ENCODE measurements at regions not wholly inside any gene's neighbourhood (a gene's known extent, or its start where the extent isn't known, plus 50 kb on each side); places are given as distances from the start of the nearest gene placed in this dataset.
A peak's percentile ranks its signal among the peaks of the same experiment; 100 is the strongest.

DNA sequence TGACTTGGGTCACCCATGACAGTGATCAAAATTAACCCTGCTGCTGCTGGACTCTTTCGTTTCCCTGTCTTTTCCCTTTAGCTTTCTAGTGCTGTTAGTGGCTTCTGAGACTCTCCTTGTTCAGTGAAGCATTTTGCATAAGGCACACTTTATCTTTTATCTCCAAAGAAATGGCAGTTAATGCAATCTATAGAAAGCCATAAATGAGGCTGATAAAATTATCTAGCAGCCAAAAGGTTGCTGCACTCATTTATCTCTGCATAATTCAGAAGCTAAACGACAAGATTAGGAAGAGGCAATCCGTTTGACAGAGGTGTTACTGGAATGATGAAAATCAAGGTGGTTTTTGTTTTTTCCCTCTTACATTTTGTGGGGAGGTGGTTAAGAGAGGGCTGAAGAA is 1109.5 kb upstream of the EEF2KMT start:
- no peak overlapping the region for H3K4me3 ChIP-seq (replicated peaks in 1 of 2; ENCODE audit: low read depth in 2 of 2, low read length in 2 of 2)
- TF ChIP-seq, protein P1, sequence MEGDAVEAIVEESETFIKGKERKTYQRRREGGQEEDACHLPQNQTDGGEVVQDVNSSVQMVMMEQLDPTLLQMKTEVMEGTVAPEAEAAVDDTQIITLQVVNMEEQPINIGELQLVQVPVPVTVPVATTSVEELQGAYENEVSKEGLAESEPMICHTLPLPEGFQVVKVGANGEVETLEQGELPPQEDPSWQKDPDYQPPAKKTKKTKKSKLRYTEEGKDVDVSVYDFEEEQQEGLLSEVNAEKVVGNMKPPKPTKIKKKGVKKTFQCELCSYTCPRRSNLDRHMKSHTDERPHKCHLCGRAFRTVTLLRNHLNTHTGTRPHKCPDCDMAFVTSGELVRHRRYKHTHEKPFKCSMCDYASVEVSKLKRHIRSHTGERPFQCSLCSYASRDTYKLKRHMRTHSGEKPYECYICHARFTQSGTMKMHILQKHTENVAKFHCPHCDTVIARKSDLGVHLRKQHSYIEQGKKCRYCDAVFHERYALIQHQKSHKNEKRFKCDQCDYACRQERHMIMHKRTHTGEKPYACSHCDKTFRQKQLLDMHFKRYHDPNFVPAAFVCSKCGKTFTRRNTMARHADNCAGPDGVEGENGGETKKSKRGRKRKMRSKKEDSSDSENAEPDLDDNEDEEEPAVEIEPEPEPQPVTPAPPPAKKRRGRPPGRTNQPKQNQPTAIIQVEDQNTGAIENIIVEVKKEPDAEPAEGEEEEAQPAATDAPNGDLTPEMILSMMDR (IDR thresholded peaks at IDR 0.05; ENCODE audit: low read depth, low read length), result no peak
- no peak for DNase-seq (ENCODE audit: low read depth in 2 of 2)

DNA sequence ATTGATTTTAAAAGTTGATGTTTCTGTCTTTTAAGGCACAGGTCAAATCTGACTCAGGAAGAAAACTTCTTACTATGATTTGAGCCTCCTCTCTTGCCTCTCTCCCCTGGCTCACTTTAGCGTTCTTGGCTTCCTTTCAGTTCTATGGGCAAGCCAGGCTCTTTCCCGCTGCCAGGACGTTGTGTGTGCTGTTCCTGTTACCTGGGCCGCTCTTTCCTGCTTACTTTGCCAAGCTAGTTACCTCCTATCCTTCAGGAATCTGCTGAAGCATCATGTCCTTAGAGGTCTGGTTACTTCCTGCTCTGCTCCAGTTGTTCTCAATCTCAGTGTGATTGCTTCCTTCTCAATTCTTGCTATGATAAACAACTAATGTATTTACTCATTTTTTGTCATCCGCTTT is 1108.5 kb upstream of the EEF2KMT start:
- no peak overlapping the region for H3K4me3 ChIP-seq (replicated peaks in 1 of 2; ENCODE audit: low read depth in 2 of 2, low read length in 2 of 2)
- TF ChIP-seq, protein P1 (IDR thresholded peaks at IDR 0.05; ENCODE audit: low read depth, low read length), result no peak
- DNase-seq (ENCODE audit: low read depth in 2 of 2), result no peak

DNA sequence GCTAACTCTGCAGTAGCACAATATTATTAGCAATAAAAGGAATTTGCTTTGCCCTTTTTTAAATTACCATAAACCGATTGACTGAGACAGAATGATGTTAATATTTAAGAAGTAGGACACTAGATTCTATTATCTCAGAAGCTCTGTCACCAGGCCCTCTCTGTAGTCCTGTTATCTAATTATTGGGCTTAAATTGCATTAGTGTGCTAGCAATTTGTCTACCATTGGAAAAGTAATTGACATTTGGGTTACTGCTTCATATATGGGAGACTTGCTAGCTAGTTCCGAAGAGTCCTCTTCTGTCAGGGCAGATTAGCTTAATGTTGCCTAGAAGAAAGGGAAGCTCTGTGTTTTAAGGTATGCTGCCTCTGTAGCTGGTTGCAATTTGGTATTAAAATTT is 1107.3 kb upstream of the EEF2KMT start:
- no peak for DNase-seq (ENCODE audit: low read depth in 2 of 2)
- H3K4me3 ChIP-seq (replicated peaks in 1 of 2; ENCODE audit: low read depth in 2 of 2, low read length in 2 of 2), result no peak overlapping the region
- TF ChIP-seq, protein P1 (IDR thresholded peaks at IDR 0.05; ENCODE audit: low read depth, low read length), result no peak

DNA sequence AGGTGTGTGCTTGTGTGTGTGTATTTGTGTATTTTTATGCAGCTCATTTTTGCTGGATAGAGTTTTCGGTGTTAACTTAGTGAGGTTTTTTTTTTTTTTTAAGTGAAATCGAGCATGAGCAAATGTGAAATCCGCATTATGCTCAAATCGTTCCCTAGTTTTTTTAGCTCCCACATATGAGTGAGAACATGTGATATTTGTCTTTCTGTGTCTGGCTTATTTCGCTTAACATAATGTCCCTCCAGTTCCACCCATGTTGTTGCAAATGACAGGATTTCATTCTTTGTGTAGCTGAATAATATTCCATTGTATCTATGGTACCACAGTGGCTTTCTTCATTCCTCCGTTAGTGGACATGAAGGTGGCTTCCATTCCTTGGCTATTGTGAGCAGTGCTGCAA is 1103.3 kb upstream of the EEF2KMT start:
- no peak for DNase-seq (ENCODE audit: low read depth in 2 of 2)
- H3K4me3 ChIP-seq (replicated peaks in 1 of 2; ENCODE audit: low read depth in 2 of 2, low read length in 2 of 2), result no peak overlapping the region
- TF ChIP-seq, protein P1 (IDR thresholded peaks at IDR 0.05; ENCODE audit: low read depth, low read length), result no peak

DNA sequence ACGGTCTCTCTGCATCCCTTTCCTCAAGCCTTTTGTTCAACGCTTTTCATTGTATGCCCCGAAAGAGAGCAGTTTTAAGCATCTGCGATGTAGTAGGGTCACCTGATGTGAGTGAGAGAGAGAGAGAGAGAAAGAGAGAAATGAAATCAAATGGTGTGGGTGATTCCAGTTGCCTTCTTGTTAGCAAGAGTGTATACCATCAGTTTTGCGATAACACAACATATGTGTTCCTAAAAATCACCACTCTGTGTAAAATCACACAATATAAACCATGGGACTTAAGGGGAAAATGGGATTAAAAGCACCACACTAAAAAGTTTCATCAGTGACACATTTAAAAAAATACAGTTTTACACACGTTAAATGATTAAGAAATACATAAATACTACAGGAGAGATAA is 1102.7 kb upstream of the EEF2KMT start:
- DNase-seq (ENCODE audit: low read depth in 2 of 2), result no peak
- TF ChIP-seq, protein P1 (IDR thresholded peaks at IDR 0.05; ENCODE audit: low read depth, low read length), result no peak
- no peak overlapping the region for H3K4me3 ChIP-seq (replicated peaks in 1 of 2; ENCODE audit: low read depth in 2 of 2, low read length in 2 of 2)

DNA sequence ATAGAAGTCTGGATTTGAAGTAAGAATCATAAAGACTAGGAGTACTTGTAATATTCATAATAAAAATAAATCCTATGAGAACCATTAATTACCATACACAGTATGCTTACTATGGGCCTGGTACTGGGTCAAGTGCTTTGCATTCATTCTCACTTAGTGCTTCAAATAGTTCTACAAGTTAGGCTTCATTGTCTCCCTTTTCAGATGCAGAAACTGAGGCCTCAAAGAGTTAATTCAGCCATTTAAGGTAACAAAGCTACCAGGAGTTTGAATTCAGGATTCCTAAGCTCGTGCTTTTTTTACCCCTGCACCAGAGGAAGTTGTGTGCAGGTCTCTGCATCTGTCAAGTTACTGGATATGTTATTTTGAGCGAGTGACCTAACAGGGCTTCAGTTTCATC is 1098.4 kb upstream of the EEF2KMT start:
- TF ChIP-seq, protein P1 (IDR thresholded peaks at IDR 0.05; ENCODE audit: low read depth, low read length), result no peak
- H3K4me3 ChIP-seq (replicated peaks in 1 of 2; ENCODE audit: low read depth in 2 of 2, low read length in 2 of 2), result no peak overlapping the region
- no peak for DNase-seq (ENCODE audit: low read depth in 2 of 2)

DNA sequence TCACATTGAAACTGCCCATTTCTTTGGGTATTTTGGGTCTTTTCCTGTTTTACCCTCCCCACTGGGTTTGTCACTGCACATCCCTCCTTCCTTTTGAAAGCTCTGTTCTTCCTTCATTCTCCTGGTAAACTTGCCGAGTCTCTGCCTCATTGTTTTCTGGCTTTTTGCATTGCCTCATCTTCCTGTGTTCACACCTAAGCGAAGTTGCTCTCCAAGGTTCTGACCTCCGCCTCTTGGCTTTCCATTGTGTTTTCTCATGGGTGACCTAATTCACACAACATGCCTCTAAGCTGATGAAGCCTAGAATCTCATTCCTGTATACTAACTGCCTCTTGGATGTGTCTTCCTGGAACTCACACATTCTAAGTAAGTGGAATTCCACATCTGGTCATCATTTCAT is 1096.1 kb upstream of the EEF2KMT start:
- TF ChIP-seq, protein P1 (IDR thresholded peaks at IDR 0.05; ENCODE audit: low read depth, low read length), result no peak

More for the DNA sequence above, 1096.1 kb upstream of the EEF2KMT start:
- peak in 1 of 2 donors; percentile 3 for DNase-seq (ENCODE audit: low read depth in 2 of 2)
- no peak overlapping the region for H3K4me3 ChIP-seq (replicated peaks in 1 of 2; ENCODE audit: low read depth in 2 of 2, low read length in 2 of 2)
